HAP-1 (cell line): ENCODE measurements at regions not wholly inside any gene's neighbourhood (a gene's known extent, or its start where the extent isn't known, plus 50 kb on each side); places are given as distances from the start of the nearest gene placed in this dataset.
A peak's percentile ranks its signal among the peaks of the same experiment; 100 is the strongest.
"Not testable (repeated sequence)": the region's sequence is repeated elsewhere in the genome, so short reads cannot be mapped to it uniquely, and the experiment has no call there.

Source experiments
- DNase-seq, 2 experiments: peaks; one replicate each; pipeline ENCODE4 v3.0.0-alpha.2; 2016 to 2020; ENCODE audit warnings: low spot score in 2 of 2
- H3K27me3 ChIP-seq: fragments of 250-450 bp; sonication (Bioruptor Pico); 2 replicates; pipeline ENCODE4 v1.5.1; 2020; ENCODE audit warnings: low read depth, mild to moderate bottlenecking, moderate library complexity
- H3K36me3 ChIP-seq: fragments of 250-450 bp; sonication (Bioruptor Pico); replicated peaks from 2 replicates; pipeline ENCODE4 v1.5.1; 2020; ENCODE audit warnings: mild to moderate bottlenecking
- H3K4me1 ChIP-seq: fragments of 250-450 bp; sonication (Bioruptor Pico); 2 replicates; pipeline ENCODE4 v1.5.1; 2020; ENCODE audit warnings: mild to moderate bottlenecking
- H3K4me3 ChIP-seq: fragments of 250-450 bp; sonication (Bioruptor Pico); 2 replicates; pipeline ENCODE4 v1.5.1; 2020; ENCODE audit warnings: mild to moderate bottlenecking, moderate library complexity
- H3K9me3 ChIP-seq: fragments of 250-450 bp; sonication (Bioruptor Pico); 2 replicates; pipeline ENCODE4 v1.5.1; 2020; ENCODE audit warnings: mild to moderate bottlenecking, moderate library complexity
- in situ Hi-C: fragments of 300-500 bp; cut with MboI; formaldehyde crosslinking; loops from 3 replicates; pipeline ENCODE4 v1.14.3; 2020; ENCODE audit warnings: low sequenced_read_pairs, inconsistent platforms, mixed read lengths

GRCh38 chr6:144956697-144957096 is 671.6 kb downstream of the UTRN start:
- in situ Hi-C loops, H3K4me1 ChIP-seq, H3K36me3 ChIP-seq, H3K9me3 ChIP-seq, H3K27me3 ChIP-seq, DNase-seq, H3K4me3 ChIP-seq: not testable (repeated sequence)

- in situ Hi-C loops, result no loop called here
- H3K4me3 ChIP-seq, result no peak overlapping the region
- no peak for DNase-seq
- H3K36me3 ChIP-seq, result no peaks in the 10 kb centered on the region
- no peaks in the 10 kb centered on the region for H3K27me3 ChIP-seq
- H3K4me1 ChIP-seq, result no peaks in the 10 kb centered on the region
- no peaks in the 10 kb centered on the region for H3K9me3 ChIP-seq
Observed at GRCh38 chr6:144957236-144957937, 672.3 kb downstream of the UTRN start.

GRCh38 chr6:144969154-144969553 is 684.0 kb downstream of the UTRN start:
- DNase-seq, result no peak
- no peaks in the 10 kb centered on the region for H3K9me3 ChIP-seq
- no peaks in the 10 kb centered on the region for H3K4me1 ChIP-seq
- no peaks in the 10 kb centered on the region for H3K36me3 ChIP-seq
- in situ Hi-C loops, result no loop called here
- H3K27me3 ChIP-seq, result no peaks in the 10 kb centered on the region
- no peak overlapping the region for H3K4me3 ChIP-seq

GRCh38 chr6:144969602-144970272 is 684.6 kb downstream of the UTRN start:
- Histone ChIP-seq H3K4me1 (no peaks in the 10 kb centered on the region), H3K4me3 (no peak overlapping the region), H3K36me3 (no peaks in the 10 kb centered on the region), H3K27me3 (no peaks in the 10 kb centered on the region), H3K9me3 (no peaks in the 10 kb centered on the region)
- in situ Hi-C loops, result no loop called here
- no peak for DNase-seq

GRCh38 chr6:144977250-144977864 is 692.2 kb downstream of the UTRN start:
- H3K4me1 ChIP-seq, H3K27me3 ChIP-seq, H3K36me3 ChIP-seq, in situ Hi-C loops, H3K9me3 ChIP-seq, H3K4me3 ChIP-seq: not testable (repeated sequence)
- peak; percentile 87 to 92 for DNase-seq

- Histone ChIP-seq H3K27me3 (no peaks in the 10 kb centered on the region), H3K36me3 (no peaks in the 10 kb centered on the region), H3K9me3 (no peaks in the 10 kb centered on the region), H3K4me1 (peaks cover 9% of the 10 kb centered on the region), H3K4me3 (no peak overlapping the region)
- in situ Hi-C loops, result no loop called here
- no peak for DNase-seq
Observed at GRCh38 chr6:144978208-144978607, 693.1 kb downstream of the UTRN start.

- DNase-seq, result no peak
- Histone ChIP-seq H3K4me1 (no peaks in the 10 kb centered on the region), H3K9me3 (no peaks in the 10 kb centered on the region), H3K36me3 (no peaks in the 10 kb centered on the region), H3K4me3 (no peak overlapping the region), H3K27me3 (no peaks in the 10 kb centered on the region)
- in situ Hi-C loops, result no loop called here
Observed at GRCh38 chr6:144986271-144986670, 701.1 kb downstream of the UTRN start.

GRCh38 chr6:144989319-144990107 is 704.4 kb downstream of the UTRN start:
- in situ Hi-C loops, result no loop called here
- H3K4me1 ChIP-seq, result peaks cover 8% of the 10 kb centered on the region
- no peak for DNase-seq
- no peak overlapping the region for H3K4me3 ChIP-seq
- H3K9me3 ChIP-seq, result no peaks in the 10 kb centered on the region
- no peaks in the 10 kb centered on the region for H3K36me3 ChIP-seq
- no peaks in the 10 kb centered on the region for H3K27me3 ChIP-seq

GRCh38 chr6:144990784-144991183 is 705.6 kb downstream of the UTRN start:
- H3K9me3 ChIP-seq, result no peaks in the 10 kb centered on the region
- DNase-seq, result no peak
- no peaks in the 10 kb centered on the region for H3K27me3 ChIP-seq
- H3K4me1 ChIP-seq, result peaks cover 8% of the 10 kb centered on the region
- in situ Hi-C loops, result no loop called here
- no peak overlapping the region for H3K4me3 ChIP-seq
- H3K36me3 ChIP-seq, result no peaks in the 10 kb centered on the region

- no peaks in the 10 kb centered on the region for H3K36me3 ChIP-seq
- H3K27me3 ChIP-seq, result no peaks in the 10 kb centered on the region
- no peak overlapping the region for H3K4me3 ChIP-seq
- DNase-seq, result no peak
- peaks cover 8% of the 10 kb centered on the region for H3K4me1 ChIP-seq
- no peaks in the 10 kb centered on the region for H3K9me3 ChIP-seq
- in situ Hi-C loops, result no loop called here
Observed at GRCh38 chr6:144993870-144994269, 708.7 kb downstream of the UTRN start.

- Histone ChIP-seq H3K36me3 (no peaks in the 10 kb centered on the region), H3K4me1 (peaks cover 8% of the 10 kb centered on the region), H3K4me3 (no peak overlapping the region), H3K27me3 (no peaks in the 10 kb centered on the region), H3K9me3 (no peaks in the 10 kb centered on the region)
- no peak for DNase-seq
- in situ Hi-C loops, result no loop called here
Observed at GRCh38 chr6:144997996-144998395, 712.9 kb downstream of the UTRN start.

GRCh38 chr6:144999127-144999526 is 714.0 kb downstream of the UTRN start:
- Histone ChIP-seq H3K4me1 (no peaks in the 10 kb centered on the region), H3K9me3 (no peaks in the 10 kb centered on the region), H3K27me3 (no peaks in the 10 kb centered on the region), H3K36me3 (no peaks in the 10 kb centered on the region), H3K4me3 (no peak overlapping the region)
- no peak for DNase-seq
- in situ Hi-C loops, result no loop called here

GRCh38 chr6:145003145-145003544 is 718.0 kb downstream of the UTRN start:
- in situ Hi-C loops, result no loop called here
- no peaks in the 10 kb centered on the region for H3K9me3 ChIP-seq
- H3K4me1 ChIP-seq, result peaks cover 4% of the 10 kb centered on the region; the same call in 1 of the 2 replicates
- DNase-seq, result no peak
- H3K27me3 ChIP-seq, result no peaks in the 10 kb centered on the region
- no peaks in the 10 kb centered on the region for H3K36me3 ChIP-seq
- no peak overlapping the region for H3K4me3 ChIP-seq

GRCh38 chr6:145006914-145007313 is 721.8 kb downstream of the UTRN start:
- in situ Hi-C loops, result no loop called here
- Histone ChIP-seq H3K4me1 (peaks cover 4% of the 10 kb centered on the region; the same call in 1 of the 2 replicates), H3K27me3 (no peaks in the 10 kb centered on the region), H3K36me3 (no peaks in the 10 kb centered on the region), H3K9me3 (no peaks in the 10 kb centered on the region), H3K4me3 (no peak overlapping the region)
- DNase-seq, result peak; percentile 8 to 43
